IMR-90 (cell line): ENCODE measurements at regions not wholly inside any gene's neighbourhood (a gene's known extent, or its start where the extent isn't known, plus 50 kb on each side); places are given as distances from the start of the nearest gene placed in this dataset.

ENCODE experiments used
- ATAC-seq: fragments of 200-7000 bp; cut with Tn5 transposase; 2 replicates; pipeline ENCODE4 v1.9.1; 2020; ENCODE audit warnings: low read depth, mild to moderate bottlenecking, moderate library complexity
- BruUV-seq: library from RNA; stranded (reverse); fragments of 400-500 nt; replicated peaks from 2 replicates; lab custom pipeline; 2021; lab: Mats Ljungman, UMichigan
- CTCF ChIA-PET: fragments of 300-600 bp; formaldehyde crosslinking; extraction: SDS; loops from one replicate; lab custom pipeline; 2021; ENCODE audit warnings: antibody characterized with exemption; lab: Yijun Ruan, JAX
- POLR2A ChIA-PET: fragments of 300-600 bp; sonication (Branson Sonifier 250); formaldehyde crosslinking; loops from one replicate; lab custom pipeline; 2022; ENCODE audit warnings: antibody characterized with exemption; ENCODE audit not compliant: unreplicated experiment; lab: Charles Lee
- DNase-seq: peaks from one replicate; pipeline ENCODE4 v3.0.0; 2013
- H2AFZ ChIP-seq: replicated peaks from 2 replicates; pipeline ENCODE3; 2013; ENCODE audit warnings: low read length, mild to moderate bottlenecking; ENCODE audit not compliant: poor library complexity
- H2AK5ac ChIP-seq: 2 replicates; pipeline ENCODE4 v1.6.1; 2013; ENCODE audit warnings: low read depth, low read length, inconsistent platforms
- H2AK9ac ChIP-seq: replicated peaks from 2 replicates; pipeline ENCODE3; 2013; ENCODE audit warnings: mild to moderate bottlenecking, low read depth, low read length, moderate library complexity; ENCODE audit not compliant: poor library complexity
- H2BK120ac ChIP-seq: 2 replicates; pipeline ENCODE4 v1.6.1; 2013; ENCODE audit warnings: low read depth, low read length, inconsistent platforms
- H2BK15ac ChIP-seq: 3 replicates; pipeline ENCODE4 v1.6.1; 2013; ENCODE audit warnings: low read depth, low read length, inconsistent platforms
- H2BK20ac ChIP-seq: 2 replicates; pipeline ENCODE4 v1.6.1; 2013; ENCODE audit warnings: low read depth, mild to moderate bottlenecking, inconsistent platforms, low read length, moderate library complexity
- H2BK5ac ChIP-seq: 2 replicates; pipeline ENCODE4 v1.6.1; 2013; ENCODE audit warnings: mild to moderate bottlenecking, low read depth, low read length, inconsistent platforms; ENCODE audit not compliant: poor library complexity, severe bottlenecking
- H3K14ac ChIP-seq: replicated peaks from 2 replicates; pipeline ENCODE4 v1.6.1; 2013; ENCODE audit warnings: low read depth, low read length, inconsistent platforms
- H3K18ac ChIP-seq: 2 replicates; pipeline ENCODE4 v1.6.1; 2013; ENCODE audit warnings: low read depth, low read length, control low read depth
- H3K23ac ChIP-seq: 2 replicates; pipeline ENCODE4 v1.6.1; 2013; ENCODE audit warnings: low read depth, low read length, inconsistent platforms
- H3K27ac ChIP-seq: 2 replicates; pipeline ENCODE4 v1.5.1; 2013; ENCODE audit warnings: mild to moderate bottlenecking, control low read depth, low read length; ENCODE audit not compliant: insufficient read depth
- H3K27me3 ChIP-seq: 2 replicates; pipeline ENCODE4 v1.6.1; 2013; ENCODE audit warnings: low read length; ENCODE audit not compliant: control insufficient read depth, insufficient read depth
- H3K36me3 ChIP-seq: 2 replicates; pipeline ENCODE4 v1.6.1; 2013; ENCODE audit warnings: low read length, mixed read lengths; ENCODE audit not compliant: control insufficient read depth, insufficient read depth
- H3K4ac ChIP-seq: 2 replicates; pipeline ENCODE4 v1.6.1; 2013; ENCODE audit warnings: low read depth, low read length, inconsistent platforms
- H3K4me1 ChIP-seq: 2 replicates; pipeline ENCODE4 v1.6.1; 2013; ENCODE audit warnings: low read length, mixed read lengths; ENCODE audit not compliant: control insufficient read depth, insufficient read depth
- H3K4me2 ChIP-seq: 2 replicates; pipeline ENCODE4 v1.6.1; 2013; ENCODE audit warnings: low read depth, mild to moderate bottlenecking, control low read depth, low read length, moderate library complexity
- H3K4me3 ChIP-seq: 2 replicates; pipeline ENCODE4 v1.5.1; 2013; ENCODE audit warnings: low read depth, mild to moderate bottlenecking, control low read depth, low read length, moderate library complexity; ENCODE audit not compliant: insufficient read depth
- H3K56ac ChIP-seq: 2 replicates; pipeline ENCODE4 v1.6.1; 2013; ENCODE audit warnings: low read length, inconsistent platforms; ENCODE audit not compliant: insufficient read depth; ENCODE audit errors: extremely low read depth
- H3K79me1 ChIP-seq, 2 experiments: 2 replicates each; pipeline ENCODE4 v1.6.1; 2013; ENCODE audit warnings: low read length in 2 of 2, inconsistent platforms in 1 of 2, low read depth in 1 of 2
- H3K9ac ChIP-seq: 2 replicates; pipeline ENCODE4 v1.6.1; 2013; ENCODE audit warnings: low read depth, low read length, control low read depth
- H3K9me1 ChIP-seq: 2 replicates; pipeline ENCODE4 v1.6.1; 2013; ENCODE audit warnings: low read length, inconsistent platforms; ENCODE audit not compliant: insufficient read depth
- H3K9me3 ChIP-seq: 2 replicates; pipeline ENCODE4 v1.6.1; 2013; ENCODE audit warnings: low read length; ENCODE audit not compliant: control insufficient read depth, insufficient read depth
- H4K20me1 ChIP-seq: 2 replicates; pipeline ENCODE4 v1.6.1; 2013; ENCODE audit warnings: low read length, inconsistent platforms; ENCODE audit not compliant: insufficient read depth
- H4K5ac ChIP-seq: 2 replicates; pipeline ENCODE4 v1.6.1; 2013; ENCODE audit warnings: mild to moderate bottlenecking, low read depth, low read length, control low read depth
- H4K8ac ChIP-seq, 2 experiments: 2 replicates each; pipeline ENCODE4 v1.6.1; 2013; ENCODE audit warnings: low read depth in 2 of 2, low read length in 2 of 2, control low read depth in 1 of 2, inconsistent platforms in 1 of 2
- H4K91ac ChIP-seq: 2 replicates; pipeline ENCODE4 v1.6.1; 2013; ENCODE audit warnings: low read depth, low read length, inconsistent platforms; ENCODE audit not compliant: insufficient read depth
- BHLHE40 ChIP-seq: fragments of 150-350 bp; IDR thresholded peaks from 2 replicates; pipeline ENCODE4 v1.6.1; 2016; ENCODE audit warnings: mild to moderate bottlenecking, low read depth, low read length
- CEBPB ChIP-seq: IDR thresholded peaks from 2 replicates; pipeline ENCODE4 v1.6.1; 2012; ENCODE audit warnings: low read depth, low read length, improper control_type of control experiment
- CHD1 ChIP-seq: IDR thresholded peaks from 2 replicates; pipeline ENCODE4 v1.6.1; 2012; ENCODE audit warnings: low read depth, low read length, improper control_type of control experiment
- ELK1 ChIP-seq: fragments of 150-350 bp; IDR thresholded peaks from 2 replicates; pipeline ENCODE4 v1.6.1; 2016; ENCODE audit warnings: low read depth, mild to moderate bottlenecking, low read length, moderate library complexity, borderline replicate concordance
- FOS ChIP-seq: fragments of 150-350 bp; IDR thresholded peaks from 2 replicates; pipeline ENCODE4 v1.6.1; 2016; ENCODE audit warnings: low read depth, low read length
- MAFK ChIP-seq: IDR thresholded peaks from 2 replicates; pipeline ENCODE4 v1.6.1; 2012; ENCODE audit warnings: low read depth, low read length, improper control_type of control experiment
- MAZ ChIP-seq: IDR thresholded peaks from 2 replicates; pipeline ENCODE4 v1.6.1; 2012; ENCODE audit warnings: low read depth, mild to moderate bottlenecking, low read length, improper control_type of control experiment, moderate library complexity, borderline replicate concordance
- MXI1 ChIP-seq: IDR thresholded peaks from 2 replicates; pipeline ENCODE4 v1.6.1; 2012; ENCODE audit warnings: low read depth, mild to moderate bottlenecking, low read length, moderate library complexity, borderline replicate concordance
- NFE2L2 ChIP-seq: fragments of 150-350 bp; IDR thresholded peaks from 2 replicates; pipeline ENCODE4 v1.6.1; 2016; ENCODE audit warnings: low read depth, mild to moderate bottlenecking, low read length
- POLR2A ChIP-seq: IDR thresholded peaks from 2 replicates; pipeline ENCODE4 v1.6.1; 2012; ENCODE audit warnings: mild to moderate bottlenecking, low read depth, low read length
- RAD21 ChIP-seq: IDR thresholded peaks from 2 replicates; pipeline ENCODE4 v1.6.1; 2012; ENCODE audit warnings: low read length, improper control_type of control experiment
- RCOR1 ChIP-seq: IDR thresholded peaks from 2 replicates; pipeline ENCODE4 v1.6.1; 2012; ENCODE audit warnings: mild to moderate bottlenecking, low read length, improper control_type of control experiment; ENCODE audit not compliant: insufficient replicate concordance
- RFX5 ChIP-seq: IDR thresholded peaks from 2 replicates; pipeline ENCODE4 v1.8.0; 2012; ENCODE audit warnings: low read depth, mild to moderate bottlenecking, low read length, moderate library complexity
- SMC3 ChIP-seq: fragments of 150-350 bp; IDR thresholded peaks from 2 replicates; pipeline ENCODE4 v1.6.1; 2016; ENCODE audit warnings: low read depth, mild to moderate bottlenecking, antibody characterized with exemption, low read length, moderate library complexity
- USF2 ChIP-seq: fragments of 150-350 bp; IDR thresholded peaks from 2 replicates; pipeline ENCODE4 v1.6.1; 2017; ENCODE audit warnings: mild to moderate bottlenecking, antibody characterized with exemption, low read length, low read depth
- dilution Hi-C: fragments of 300-500 bp; cut with HindIII; formaldehyde crosslinking; loops from one replicate; pipeline ENCODE4 v1.14.3; 2018; ENCODE audit warnings: low sequenced_read_pairs; ENCODE audit not compliant: unreplicated experiment
- in situ Hi-C: fragments of 300-500 bp; cut with MboI; formaldehyde crosslinking; loops from 3 replicates; pipeline ENCODE4 v1.14.3; 2019; ENCODE audit warnings: low sequenced_read_pairs, inconsistent platforms, mixed read lengths
- intact Hi-C: fragments of 100-400 bp; cut with micrococcal nuclease; formaldehyde crosslinking; loops from 2 replicates; pipeline ENCODE4 v1.10.0; 2022
- TF ChIP-seq, protein P1 (sequence below): conservative IDR thresholded peaks from 2 replicates; pipeline ENCODE4 v1.5.1; 2012; ENCODE audit warnings: mild to moderate bottlenecking, low read depth, low read length, improper control_type of control experiment

DNA sequence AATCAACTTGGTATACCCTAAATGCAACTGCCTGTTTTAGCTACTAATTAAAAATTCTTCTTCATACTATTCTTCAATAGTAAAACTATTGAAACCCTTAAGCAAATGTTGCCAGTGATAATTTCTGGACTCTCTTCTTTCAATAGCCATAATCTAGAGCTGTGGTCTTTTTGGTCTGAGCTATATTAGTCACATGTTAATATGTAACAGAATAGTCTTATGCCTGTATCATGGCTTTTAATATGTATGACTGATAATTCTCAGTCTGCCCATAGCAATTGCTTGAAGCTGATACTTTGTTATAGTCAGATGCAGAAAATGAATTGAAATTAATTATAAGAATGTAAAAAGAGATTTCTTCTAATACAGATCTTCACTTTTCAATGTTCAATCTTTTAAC, 1871.9 kb upstream of the CDH6 start:
- Histone ChIP-seq H3K56ac (no peak overlapping the region), H3K14ac (no peak overlapping the region), H3K4me2 (no peak overlapping the region), H2BK15ac (no peak overlapping the region), H2BK120ac (no peak overlapping the region), H2AFZ (no peak overlapping the region), H4K20me1 (no peaks in the 10 kb centered on the region), H2BK5ac (no peak overlapping the region), H4K91ac (no peak overlapping the region), H3K9me3 (peaks cover 3% of the 10 kb centered on the region; the same call in 1 of the 2 replicates), H3K18ac (no peak overlapping the region), H3K4ac (no peak overlapping the region), H3K36me3 (no peaks in the 10 kb centered on the region), H3K23ac (no peak overlapping the region), H3K9ac (no peak overlapping the region), H3K4me1 (no peaks in the 10 kb centered on the region), H3K9me1 (no peaks in the 10 kb centered on the region), H4K5ac (no peak overlapping the region), H3K27ac (no peak overlapping the region), H2BK20ac (no peak overlapping the region), H3K79me1 (no peaks in the 10 kb centered on the region), H3K27me3 (no peaks in the 10 kb centered on the region), H2AK5ac (no peak overlapping the region), H4K8ac (no peak overlapping the region), H3K4me3 (no peak overlapping the region), H2AK9ac (no peak overlapping the region)
- no TSS peak for BruUV-seq
- ChIA-PET POLR2A (no interaction called here), CTCF (no interaction called here)
- dilution Hi-C loops (no loop called here), in situ Hi-C loops (no loop called here), intact Hi-C loops (no loop called here)
- DNase-seq = no peak
- ATAC-seq = no peak
- TF ChIP-seq MAFK (no peak), USF2 (no peak), RCOR1 (no peak), FOS (no peak), CEBPB (no peak), RFX5 (no peak), POLR2A (no peak), ELK1 (no peak), NFE2L2 (no peak), SMC3 (no peak), CHD1 (no peak), BHLHE40 (no peak), MXI1 (no peak), RAD21 (no peak), MAZ (no peak)
- TF ChIP-seq, protein P1, sequence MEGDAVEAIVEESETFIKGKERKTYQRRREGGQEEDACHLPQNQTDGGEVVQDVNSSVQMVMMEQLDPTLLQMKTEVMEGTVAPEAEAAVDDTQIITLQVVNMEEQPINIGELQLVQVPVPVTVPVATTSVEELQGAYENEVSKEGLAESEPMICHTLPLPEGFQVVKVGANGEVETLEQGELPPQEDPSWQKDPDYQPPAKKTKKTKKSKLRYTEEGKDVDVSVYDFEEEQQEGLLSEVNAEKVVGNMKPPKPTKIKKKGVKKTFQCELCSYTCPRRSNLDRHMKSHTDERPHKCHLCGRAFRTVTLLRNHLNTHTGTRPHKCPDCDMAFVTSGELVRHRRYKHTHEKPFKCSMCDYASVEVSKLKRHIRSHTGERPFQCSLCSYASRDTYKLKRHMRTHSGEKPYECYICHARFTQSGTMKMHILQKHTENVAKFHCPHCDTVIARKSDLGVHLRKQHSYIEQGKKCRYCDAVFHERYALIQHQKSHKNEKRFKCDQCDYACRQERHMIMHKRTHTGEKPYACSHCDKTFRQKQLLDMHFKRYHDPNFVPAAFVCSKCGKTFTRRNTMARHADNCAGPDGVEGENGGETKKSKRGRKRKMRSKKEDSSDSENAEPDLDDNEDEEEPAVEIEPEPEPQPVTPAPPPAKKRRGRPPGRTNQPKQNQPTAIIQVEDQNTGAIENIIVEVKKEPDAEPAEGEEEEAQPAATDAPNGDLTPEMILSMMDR = no peak
